Ovary (tissue), 3 donors: ENCODE measurements at regions not wholly inside any gene's neighbourhood (a gene's known extent, or its start where the extent isn't known, plus 50 kb on each side); places are given as distances from the start of the nearest gene placed in this dataset.

Experiments used
- CTCF ChIP-seq, 3 donors: fragments of 450-650 bp in 2 of 3; fragments of 200-600 bp in 1 of 3; IDR thresholded peaks; one replicate each; pipeline versions ENCODE4 v1.5.1 to v1.8.0; 2016 to 2022; ENCODE audit warnings: antibody characterized with exemption in 3 of 3, mild to moderate bottlenecking in 1 of 3
- EP300 ChIP-seq: sonication (generic); formaldehyde crosslinking; IDR thresholded peaks from one replicate; pipeline ENCODE4 v1.6.1; 2017; ENCODE audit warnings: antibody characterized with exemption
- POLR2A ChIP-seq: fragments of 450-650 bp; IDR thresholded peaks from one replicate; pipeline ENCODE4 v1.6.1; 2017; ENCODE audit warnings: antibody characterized with exemption, mild to moderate bottlenecking, moderate library complexity
- donor health status: DM: no; HTN: no; CAD: no.

- TF ChIP-seq CTCF (IDR thresholded peaks at IDR 0.05), result no peak
- no peak for TF ChIP-seq POLR2A
- TF ChIP-seq EP300, result no peak
Measured at GRCh38 chr20:11754451-11754850, 163.2 kb upstream of the BTBD3 start.
